K562 (cell line): ENCODE measurements at regions not wholly inside any gene's neighbourhood (a gene's known extent, or its start where the extent isn't known, plus 50 kb on each side); places are given as distances from the start of the nearest gene placed in this dataset.

Source experiments
- ATAC-seq: fragments of 200-7000 bp; cut with Tn5 transposase; 3 replicates; pipeline ENCODE4 v1.9.1; 2020; ENCODE audit warnings: moderate library complexity
- BruUV-seq: library from RNA; stranded (reverse); fragments of 400-500 nt; replicated peaks from 2 replicates; lab custom pipeline; 2021; lab: Mats Ljungman, UMichigan
- CTCF ChIA-PET: fragments of 300-600 bp; formaldehyde crosslinking; extraction: SDS; loops from one replicate; lab custom pipeline; 2021; ENCODE audit warnings: low intra/inter-chr PET ratio; lab: Yijun Ruan, JAX
- POLR2A ChIA-PET: fragments of 300-600, 350-650 bp; sonication (Branson Sonifier 250); formaldehyde crosslinking; extraction: SDS; loops from one replicate; lab custom pipeline; 2021; ENCODE audit warnings: antibody characterized with exemption, inconsistent platforms; lab: Yijun Ruan, JAX
- DNase-seq, 4 experiments: peaks; one replicate each; pipeline versions ENCODE4 v3.0.0 to v3.0.0-alpha.2; 2011 to 2018; ENCODE audit warnings: low spot score in 3 of 4, mixed read lengths in 3 of 4; ENCODE audit errors: extremely low read depth in 1 of 4
- FAIRE-seq: peaks from 2 replicates; lab custom pipeline; 2011; peaks lifted over from hg19 to GRCh38; lab: Jason Lieb, UNC
- H2AFZ ChIP-seq: 2 replicates; pipeline ENCODE4 v1.6.0; 2011; ENCODE audit warnings: low read depth, low read length, control low read depth, inconsistent platforms
- H3K27ac ChIP-seq: fragments of 200-600 bp; 3 replicates; pipeline ENCODE4 v1.8.0; 2011; ENCODE audit warnings: low read depth, mild to moderate bottlenecking, control low read depth, inconsistent platforms, low read length, moderate library complexity, mixed read lengths; ENCODE audit errors: extremely low read depth
- H3K27me3 ChIP-seq, 2 experiments: fragments of 300-600 bp in 1 of 2; 2 replicates in 1 of 2; 3 replicates in 1 of 2; pipeline versions ENCODE4 v1.6.0 to v1.8.0; 2011; ENCODE audit warnings: inconsistent platforms in 2 of 2, low read length in 2 of 2, mild to moderate bottlenecking in 1 of 2, mixed read lengths in 1 of 2, moderate library complexity in 1 of 2; ENCODE audit not compliant: control insufficient read depth in 2 of 2, insufficient read depth in 2 of 2
- H3K36me3 ChIP-seq: fragments of 300-600 bp; 3 replicates; pipeline ENCODE4 v1.8.0; 2011; ENCODE audit warnings: mild to moderate bottlenecking, low read length, inconsistent platforms; ENCODE audit not compliant: control insufficient read depth, insufficient read depth
- H3K4me1 ChIP-seq, 2 experiments: fragments of 200-600 bp in 1 of 2; replicated peaks in 1 of 2; 2 replicates in 1 of 2; 3 replicates in 1 of 2; pipeline versions ENCODE4 v1.5.1 to v1.8.0; 2011; ENCODE audit warnings: inconsistent platforms in 2 of 2, low read length in 2 of 2, mild to moderate bottlenecking in 1 of 2, mixed read lengths in 1 of 2, moderate library complexity in 1 of 2; ENCODE audit not compliant: control insufficient read depth in 2 of 2, insufficient read depth in 2 of 2
- H3K4me2 ChIP-seq: 2 replicates; pipeline ENCODE4 v1.6.1; 2011; ENCODE audit warnings: low read length, control low read depth, inconsistent platforms, mixed read lengths; ENCODE audit not compliant: insufficient read depth
- H3K4me3 ChIP-seq: fragments of 200-600 bp; sonication (generic), shearing (Covaris generic); 2 replicates; pipeline ENCODE4 v1.5.1; 2016; ENCODE audit warnings: control low read depth, inconsistent platforms
- H3K79me2 ChIP-seq: fragments of 200-600 bp; 3 replicates; pipeline ENCODE4 v1.8.0; 2011; ENCODE audit warnings: low read length, inconsistent platforms; ENCODE audit not compliant: control insufficient read depth, insufficient read depth
- H3K9ac ChIP-seq, 2 experiments: 2 replicates each; pipeline versions ENCODE4 v1.6.0 to v1.6.1; 2011; ENCODE audit warnings: low read depth in 2 of 2, low read length in 2 of 2, control low read depth in 1 of 2, inconsistent platforms in 1 of 2, mild to moderate bottlenecking in 1 of 2, mixed read lengths in 1 of 2; ENCODE audit not compliant: insufficient read depth in 1 of 2
- H3K9me1 ChIP-seq: one replicate; pipeline ENCODE4 v1.6.0; 2011; ENCODE audit warnings: inconsistent platforms, mild to moderate bottlenecking, low read length, moderate library complexity; ENCODE audit not compliant: control insufficient read depth, insufficient read depth
- H3K9me3 ChIP-seq: replicated peaks from 2 replicates; pipeline ENCODE4 v1.5.1; 2011; ENCODE audit warnings: low read depth, low read length, inconsistent platforms; ENCODE audit not compliant: control insufficient read depth, insufficient read depth
- H4K20me1 ChIP-seq: replicated peaks from 2 replicates; pipeline ENCODE4 v1.6.1; 2011; ENCODE audit warnings: low read length, inconsistent platforms, mixed read lengths; ENCODE audit not compliant: control insufficient read depth, insufficient read depth
- CBFA2T2 ChIP-seq: fragments of 450-650 bp; conservative IDR thresholded peaks from 2 replicates; pipeline ENCODE4 v1.6.1; 2017; ENCODE audit warnings: mild to moderate bottlenecking
- ELF4 ChIP-seq: fragments of 450-650 bp; formaldehyde crosslinking; IDR thresholded peaks from 2 replicates; pipeline ENCODE4 v1.4.0; 2022; ENCODE audit warnings: missing genetic modification characterization
- EWSR1 ChIP-seq: fragments of 450-650 bp; IDR thresholded peaks from 2 replicates; pipeline ENCODE4 v1.6.1; 2018; ENCODE audit warnings: borderline replicate concordance, mild to moderate bottlenecking, low read depth, moderate library complexity; ENCODE audit not compliant: partially characterized antibody
- GABPA ChIP-seq: fragments of 200-800 bp; sonication (Bioruptor generic); conservative IDR thresholded peaks from 2 replicates; pipeline ENCODE4 v1.6.1; 2016; ENCODE audit warnings: low read depth, missing genetic modification characterization, missing compliant biosample characterization
- MCM5 ChIP-seq: fragments of 450-650 bp; IDR thresholded peaks from 2 replicates; pipeline ENCODE4 v1.6.1; 2016; ENCODE audit warnings: low read depth
- MECOM ChIP-seq: fragments of 250-450 bp; sonication (Bioruptor Pico); IDR thresholded peaks from 2 replicates; pipeline ENCODE4 v1.8.0; 2022; ENCODE audit warnings: inconsistent platforms
- NR2C1 ChIP-seq, 2 experiments: fragments of 450-650 bp; IDR thresholded peaks; 2 replicates each; pipeline ENCODE4 v1.6.1; 2017; ENCODE audit warnings: mild to moderate bottlenecking in 2 of 2, antibody characterized with exemption in 1 of 2, inconsistent platforms in 1 of 2, missing compliant biosample characterization in 1 of 2, missing genetic modification characterization in 1 of 2
- POLR2A ChIP-seq: fragments of 450-650 bp; conservative IDR thresholded peaks from 2 replicates; pipeline ENCODE4 v1.6.1; 2016
- ZNF785 ChIP-seq: fragments of 250-450 bp; sonication (Bioruptor Pico); IDR thresholded peaks from 2 replicates; pipeline ENCODE4 v1.4.0; 2020; ENCODE audit warnings: mild to moderate bottlenecking
- WGBS: fragments of 100-300 bp; shearing (Covaris generic); methylation state at CpG from one replicate; pipeline ENCODE4 v1.1.6; 2016; ENCODE audit warnings: low coverage, mixed read lengths; ENCODE audit not compliant: insufficient coverage; ENCODE audit errors: missing lambda C conversion rate; 5-methylcytosine and 5-hydroxymethylcytosine counted together
- in situ Hi-C: fragments of 300-500 bp; cut with MboI; formaldehyde crosslinking; loops from 4 replicates; pipeline ENCODE4 v1.15.0; 2018; ENCODE audit warnings: inconsistent platforms, mixed read lengths
- intact Hi-C: fragments of 100-400 bp; cut with micrococcal nuclease; formaldehyde crosslinking; loops from 2 replicates; pipeline ENCODE4 v1.14.2; 2022
- TF ChIP-seq, protein P1 (sequence below): fragments of 200-800 bp; sonication (Bioruptor generic); IDR thresholded peaks from 2 replicates; pipeline ENCODE4 v1.6.1; 2017; ENCODE audit warnings: missing genetic modification characterization, missing compliant biosample characterization
- TF ChIP-seq, protein P2 (sequence below): IDR thresholded peaks from 2 replicates; pipeline ENCODE4 v1.6.1; 2014; ENCODE audit warnings: antibody characterized with exemption

DNA sequence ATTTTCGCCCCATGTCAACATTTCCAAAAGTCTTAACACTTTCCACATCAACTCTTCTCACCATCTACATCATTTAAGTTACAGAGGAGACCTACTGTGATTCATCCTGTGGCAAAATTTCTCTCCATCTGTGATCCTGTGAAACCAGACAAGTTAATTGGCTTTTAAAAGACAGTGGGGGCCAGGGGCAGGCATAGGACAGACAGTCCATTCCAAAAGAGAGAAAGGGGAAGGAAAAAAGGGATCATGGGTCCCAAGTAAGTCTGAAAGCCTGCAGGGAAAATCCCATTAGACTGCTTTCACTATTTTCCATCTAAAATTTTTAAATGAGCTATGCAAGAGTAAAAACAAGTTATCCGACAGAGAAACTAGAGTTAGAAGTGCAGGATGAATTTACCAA, 121.0 kb downstream of the MRPL57 start:
- intact Hi-C loops, result loop anchor here (1.0 kb wide), 1 partner anchor 182 kb away; no protein-coding TSS in a partner anchor

DNA sequence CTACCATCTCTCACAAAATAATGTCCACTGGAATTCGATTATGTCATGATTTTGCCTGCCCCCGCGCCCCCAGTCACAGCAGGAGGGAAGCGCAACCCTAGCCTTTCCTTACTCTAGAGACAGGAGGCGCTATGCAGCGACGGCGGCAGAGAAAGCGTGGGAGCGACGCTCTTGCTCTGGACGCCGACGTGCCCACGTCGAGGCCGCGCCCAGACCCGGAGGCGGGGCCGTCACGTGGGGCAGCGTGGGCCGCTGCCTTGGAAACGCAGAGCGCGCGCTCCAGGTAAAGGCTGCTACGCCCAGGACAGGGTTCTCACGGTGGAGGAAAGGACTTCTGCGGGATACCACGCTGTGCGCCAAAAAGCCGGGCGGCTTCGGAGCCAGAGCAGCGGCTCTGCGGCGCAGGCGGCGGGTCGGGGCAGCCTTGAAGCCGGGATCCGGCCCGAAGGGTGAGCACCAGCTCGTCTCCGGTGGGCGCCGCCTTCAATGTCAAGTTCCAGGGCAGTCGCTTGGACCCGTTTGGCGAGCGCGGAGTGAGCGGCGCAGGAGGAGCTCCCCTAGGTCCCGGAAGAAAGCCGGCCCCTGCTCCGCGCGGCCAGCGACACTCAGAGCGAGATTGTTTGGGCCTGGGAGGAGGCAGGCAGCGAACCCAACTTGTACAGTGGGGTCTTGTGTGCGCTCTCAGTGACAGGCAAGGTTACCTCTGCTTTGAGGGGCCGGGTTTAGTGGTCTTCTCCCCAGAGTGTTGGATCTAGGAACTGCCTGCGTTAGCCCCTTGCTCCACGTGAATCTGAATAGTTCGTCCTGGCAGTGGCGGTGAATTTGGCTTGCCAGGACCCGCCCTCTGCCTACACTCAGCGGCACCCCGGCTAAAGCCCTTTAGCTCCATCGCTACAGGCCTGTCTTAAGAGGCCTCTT, 121.7 kb downstream of the MRPL57 start:
- Histone ChIP-seq H3K4me1 (peaks cover 0 to 4% of the 10 kb centered on the region in 2 experiments; a peak in 1 of 5 replicates), H3K9me1 (no peaks in the 10 kb centered on the region), H4K20me1 (no peaks in the 10 kb centered on the region), H3K4me3 (peak overlapping the region; percentile 86), H3K4me2 (peak overlapping the region; percentile 93), H3K79me2 (peaks cover 4% of the 10 kb centered on the region; the same call in 1 of the 3 replicates), H2AFZ (peak overlapping the region; percentile 84), H3K36me3 (no peaks in the 10 kb centered on the region), H3K27me3 (no peaks in the 10 kb centered on the region), H3K27ac (peak overlapping the region; percentile 26; the same call in 1 of the 3 replicates), H3K9ac (peak overlapping the region; percentile 67 to 92; a peak in 3 of 4 replicates), H3K9me3 (no peaks in the 10 kb centered on the region)
- CTCF ChIA-PET, result interaction anchor here (2.2 kb wide), 1 partner anchor 179 kb away, joined by 6 read pairs; no protein-coding TSS in a partner anchor
- DNase-seq (peak; percentile 83 to 92 (median 85)), FAIRE-seq (peak; percentile 90), ATAC-seq (peak; percentile 97)
- intact Hi-C loops (loop anchor here (1.0 kb wide), 1 partner anchor 181 kb away; no protein-coding TSS in a partner anchor), in situ Hi-C loops (no loop called here)
- no TSS peak for BruUV-seq
- WGBS, result under 1% methylated on average over 41 of the region's 74 CpGs
- POLR2A ChIA-PET, result interaction anchor here (0.7 kb wide), 1 partner anchor 1872 kb away, joined by 3 read pairs; no protein-coding TSS in a partner anchor
- no peak for TF ChIP-seq ELF4 (CRISPR knock-in tag)
- TF ChIP-seq ZNF785 (CRISPR knock-in tag), result no peak
- TF ChIP-seq, protein P1, sequence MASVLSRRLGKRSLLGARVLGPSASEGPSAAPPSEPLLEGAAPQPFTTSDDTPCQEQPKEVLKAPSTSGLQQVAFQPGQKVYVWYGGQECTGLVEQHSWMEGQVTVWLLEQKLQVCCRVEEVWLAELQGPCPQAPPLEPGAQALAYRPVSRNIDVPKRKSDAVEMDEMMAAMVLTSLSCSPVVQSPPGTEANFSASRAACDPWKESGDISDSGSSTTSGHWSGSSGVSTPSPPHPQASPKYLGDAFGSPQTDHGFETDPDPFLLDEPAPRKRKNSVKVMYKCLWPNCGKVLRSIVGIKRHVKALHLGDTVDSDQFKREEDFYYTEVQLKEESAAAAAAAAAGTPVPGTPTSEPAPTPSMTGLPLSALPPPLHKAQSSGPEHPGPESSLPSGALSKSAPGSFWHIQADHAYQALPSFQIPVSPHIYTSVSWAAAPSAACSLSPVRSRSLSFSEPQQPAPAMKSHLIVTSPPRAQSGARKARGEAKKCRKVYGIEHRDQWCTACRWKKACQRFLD (CRISPR knock-in tag), result no peak
- TF ChIP-seq CBFA2T2, result peak; percentile 64
- TF ChIP-seq POLR2A, result no peak; the same call in 1 of the 2 replicates
- no peak for TF ChIP-seq NR2C1 (IDR thresholded peaks at IDR 0.05)
- TF ChIP-seq NR2C1 (tag; IDR thresholded peaks at IDR 0.05), result no peak
- TF ChIP-seq MECOM (CRISPR knock-in tag), result no peak
- no peak for TF ChIP-seq EWSR1
- TF ChIP-seq, protein P2, sequence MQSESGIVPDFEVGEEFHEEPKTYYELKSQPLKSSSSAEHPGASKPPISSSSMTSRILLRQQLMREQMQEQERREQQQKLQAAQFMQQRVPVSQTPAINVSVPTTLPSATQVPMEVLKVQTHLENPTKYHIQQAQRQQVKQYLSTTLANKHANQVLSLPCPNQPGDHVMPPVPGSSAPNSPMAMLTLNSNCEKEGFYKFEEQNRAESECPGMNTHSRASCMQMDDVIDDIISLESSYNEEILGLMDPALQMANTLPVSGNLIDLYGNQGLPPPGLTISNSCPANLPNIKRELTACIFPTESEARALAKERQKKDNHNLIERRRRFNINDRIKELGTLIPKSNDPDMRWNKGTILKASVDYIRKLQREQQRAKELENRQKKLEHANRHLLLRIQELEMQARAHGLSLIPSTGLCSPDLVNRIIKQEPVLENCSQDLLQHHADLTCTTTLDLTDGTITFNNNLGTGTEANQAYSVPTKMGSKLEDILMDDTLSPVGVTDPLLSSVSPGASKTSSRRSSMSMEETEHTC, result peak; percentile 75

More for the DNA sequence above, 121.0 kb downstream of the MRPL57 start:
- Histone ChIP-seq H3K27me3 (no peaks in the 10 kb centered on the region; a peak in 2 of 5 replicates), H3K27ac (no peak overlapping the region), H4K20me1 (no peaks in the 10 kb centered on the region), H3K36me3 (no peaks in the 10 kb centered on the region), H3K79me2 (peaks cover 4% of the 10 kb centered on the region; the same call in 1 of the 3 replicates), H3K4me3 (peak overlapping the region; percentile 86; the same call in 1 of the 2 replicates), H3K9me1 (no peaks in the 10 kb centered on the region), H3K9ac (no peak overlapping the region), H3K4me2 (peak overlapping the region; percentile 93), H2AFZ (peak overlapping the region; percentile 84), H3K4me1 (peaks cover 0 to 4% of the 10 kb centered on the region in 2 experiments; a peak in 1 of 5 replicates), H3K9me3 (no peaks in the 10 kb centered on the region)
- peak in 1 of 4 experiments; percentile 2 for DNase-seq
- TF ChIP-seq MCM5 (no peak), GABPA (tag) (0 out of 2 replicates have a peak, but pooled peaks have one; percentile 14)
- ChIA-PET CTCF (interaction anchor here (2.2 kb wide), 1 partner anchor 179 kb away, joined by 6 read pairs; no protein-coding TSS in a partner anchor), POLR2A (interaction anchor here (0.7 kb wide), 1 partner anchor 1873 kb away, joined by 3 read pairs; no protein-coding TSS in a partner anchor)
- WGBS, result 80% methylated on average over 1 of the region's 2 CpGs
- FAIRE-seq, result no peak
- no TSS peak for BruUV-seq
- in situ Hi-C loops, result no loop called here
- ATAC-seq, result no peak
